PFSK-1 (cell line): ENCODE measurements at regions not wholly inside any gene's neighbourhood (a gene's known extent, or its start where the extent isn't known, plus 50 kb on each side); places are given as distances from the start of the nearest gene placed in this dataset.

Experiments
- FOXP2 ChIP-seq: optimal IDR thresholded peaks from 2 replicates; pipeline ENCODE3; 2011; ENCODE audit warnings: borderline replicate concordance, control low read depth, inconsistent platforms; ENCODE audit not compliant: insufficient read depth; ENCODE audit errors: extremely low read length, extremely low read depth
- POLR2AphosphoS5 ChIP-seq: IDR thresholded peaks from 2 replicates; pipeline ENCODE4 v1.6.1; 2012; ENCODE audit warnings: low read depth, mild to moderate bottlenecking, control low read depth, low read length, moderate library complexity
- REST ChIP-seq, 2 experiments: IDR thresholded peaks; 2 replicates each; pipeline versions ENCODE4 v1.6.1 to v1.8.0; 2011 to 2012; ENCODE audit warnings: low read depth in 2 of 2, low read length in 2 of 2, control low read depth in 1 of 2, inconsistent platforms in 1 of 2, mild to moderate bottlenecking in 1 of 2, moderate library complexity in 1 of 2; ENCODE audit not compliant: insufficient read depth in 1 of 2
- SIN3A ChIP-seq: IDR thresholded peaks from 2 replicates; pipeline ENCODE4 v1.6.1; 2012; ENCODE audit warnings: mild to moderate bottlenecking, low read length, moderate library complexity, borderline replicate concordance; ENCODE audit not compliant: insufficient read depth
- TAF1 ChIP-seq: IDR thresholded peaks from 2 replicates; pipeline ENCODE4 v1.6.1; 2012; ENCODE audit warnings: low read length, control low read depth, borderline replicate concordance; ENCODE audit not compliant: insufficient read depth

- TF ChIP-seq TAF1 = no peak
- TF ChIP-seq SIN3A = no peak
- no peak for TF ChIP-seq REST (IDR thresholded peaks at IDR 0.05; ENCODE audit: insufficient read depth in 1 of 2, low read depth in 2 of 2, low read length in 2 of 2)
- TF ChIP-seq POLR2AphosphoS5 = no peak
- no peak for TF ChIP-seq FOXP2
Measured at GRCh38 chr13:62760724-62761123, 1345.1 kb upstream of the PCDH20 start.

DNA sequence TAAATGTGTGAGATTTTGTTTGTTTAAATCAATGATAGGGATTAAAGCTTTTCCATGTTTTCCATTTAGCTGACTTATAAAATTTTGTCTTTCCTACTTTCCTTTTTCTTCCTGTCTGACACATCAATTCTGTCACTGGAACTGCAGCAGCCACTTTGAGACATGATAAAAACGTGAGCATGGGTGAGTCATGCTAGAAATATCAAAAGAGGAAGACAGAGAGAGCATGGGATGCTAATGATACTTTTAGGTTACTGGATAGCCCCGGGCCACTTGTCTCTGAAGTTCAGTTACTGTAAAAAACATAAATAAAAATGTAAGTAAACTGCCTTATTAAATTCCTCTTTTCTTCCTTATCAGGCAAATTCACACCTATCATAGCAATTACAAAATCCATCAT is 1332.0 kb upstream of the PCDH20 start:
- TF ChIP-seq FOXP2 = no peak
- no peak for TF ChIP-seq REST (IDR thresholded peaks at IDR 0.05; ENCODE audit: insufficient read depth in 1 of 2, low read depth in 2 of 2, low read length in 2 of 2)
- no peak for TF ChIP-seq POLR2AphosphoS5
- TF ChIP-seq TAF1 = no peak
- no peak for TF ChIP-seq SIN3A

GRCh38 chr13:62747152-62747551 is 1331.5 kb upstream of the PCDH20 start:
- TF ChIP-seq FOXP2 (no peak), SIN3A (no peak)

DNA sequence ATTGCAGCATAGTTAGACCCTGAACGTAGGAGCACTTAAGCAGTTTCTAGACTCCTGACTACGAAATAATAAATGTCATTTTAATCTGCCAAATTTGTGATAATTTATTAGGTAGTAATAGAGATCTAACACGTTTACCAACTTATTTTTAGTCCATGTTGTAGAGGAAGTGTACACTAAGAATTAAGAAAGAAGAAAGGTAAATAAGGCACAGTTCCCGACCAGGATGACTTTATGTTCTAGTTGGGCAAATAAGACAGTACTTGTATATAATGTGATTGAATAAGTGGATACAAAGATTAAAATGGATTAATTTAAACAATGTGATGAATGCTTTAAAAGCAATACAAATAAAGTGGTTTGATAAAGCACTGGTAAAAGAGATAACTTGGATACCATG is 1306.2 kb upstream of the PCDH20 start:
- TF ChIP-seq TAF1 (no peak), FOXP2 (no peak), POLR2AphosphoS5 (no peak), REST (IDR thresholded peaks at IDR 0.05; ENCODE audit: insufficient read depth in 1 of 2, low read depth in 2 of 2, low read length in 2 of 2) (no peak), SIN3A (no peak)

GRCh38 chr13:62710787-62711186 is 1295.1 kb upstream of the PCDH20 start:
- no peak for TF ChIP-seq TAF1
- no peak for TF ChIP-seq POLR2AphosphoS5
- TF ChIP-seq SIN3A = no peak
- no peak for TF ChIP-seq REST (IDR thresholded peaks at IDR 0.05; ENCODE audit: insufficient read depth in 1 of 2, low read depth in 2 of 2, low read length in 2 of 2)
- no peak for TF ChIP-seq FOXP2
